Thymus (tissue), 11 donors: ENCODE measurements at regions not wholly inside any gene's neighbourhood (a gene's known extent, or its start where the extent isn't known, plus 50 kb on each side); places are given as distances from the start of the nearest gene placed in this dataset.

Experiments used
- DNase-seq, 9 donors: peaks; one replicate each; pipeline ENCODE4 v3.0.0-alpha.2; 2013; ENCODE audit warnings: low spot score in 9 of 9, low read depth in 6 of 9, missing footprints in 1 of 9
- H3K27ac ChIP-seq, 2 donors: one replicate each; pipeline ENCODE4 v1.5.1; 2013; ENCODE audit warnings: control low read depth in 1 of 2, low read depth in 1 of 2, low read length in 1 of 2, mild to moderate bottlenecking in 1 of 2, moderate library complexity in 1 of 2
- H3K27me3 ChIP-seq, 2 donors: one replicate each; pipeline ENCODE4 v1.5.1; 2013; ENCODE audit warnings: low read length in 1 of 2; ENCODE audit not compliant: control insufficient read depth in 2 of 2, insufficient read depth in 1 of 2
- H3K36me3 ChIP-seq, 2 donors: one replicate each; pipeline ENCODE4 v1.5.1; 2013; ENCODE audit warnings: low read length in 1 of 2, mild to moderate bottlenecking in 1 of 2, moderate library complexity in 1 of 2; ENCODE audit not compliant: control insufficient read depth in 2 of 2, insufficient read depth in 2 of 2
- H3K4me1 ChIP-seq, 2 donors: one replicate each; pipeline ENCODE4 v1.5.1; 2013; ENCODE audit warnings: low read length in 2 of 2; ENCODE audit not compliant: control insufficient read depth in 2 of 2, insufficient read depth in 2 of 2
- H3K4me3 ChIP-seq, 2 donors: one replicate each; pipeline ENCODE4 v1.5.1; 2013; ENCODE audit warnings: low read length in 2 of 2, control low read depth in 1 of 2, mild to moderate bottlenecking in 1 of 2
- H3K9me3 ChIP-seq, 2 donors: one replicate each; pipeline ENCODE4 v1.5.1; 2013; ENCODE audit warnings: low read length in 1 of 2, mild to moderate bottlenecking in 1 of 2; ENCODE audit not compliant: control insufficient read depth in 2 of 2, insufficient read depth in 1 of 2
- WGBS: extraction: QIAGEN DNeasy Blood & Tissue Kit; methylation state at CpG from one replicate; pipeline ENCODE4 v1.1.7; 2013; 5-methylcytosine and 5-hydroxymethylcytosine counted together
- donor health status: healthy.

- no peak overlapping the region for H3K27ac ChIP-seq
- H3K4me3 ChIP-seq: no peak overlapping the region
- H3K9me3 ChIP-seq: no peaks in the 10 kb centered on the region
- no peaks in the 10 kb centered on the region for H3K36me3 ChIP-seq
- DNase-seq: no peak
- H3K4me1 ChIP-seq: no peaks in the 10 kb centered on the region
- H3K27me3 ChIP-seq: no peaks in the 10 kb centered on the region
Measured at GRCh38 chr5:85030316-85031084, 645.8 kb upstream of the EDIL3 start.

- H3K4me3 ChIP-seq: no peak overlapping the region
- no peaks in the 10 kb centered on the region for H3K36me3 ChIP-seq
- H3K4me1 ChIP-seq: no peaks in the 10 kb centered on the region
- DNase-seq: peak in 2 of 9 donors; percentile 2 to 12
- no peaks in the 10 kb centered on the region for H3K9me3 ChIP-seq
- 13% methylated on average over 1 of the region's 1 CpG for WGBS
- H3K27me3 ChIP-seq: no peaks in the 10 kb centered on the region
- H3K27ac ChIP-seq: no peak overlapping the region
Measured at GRCh38 chr5:85049020-85049419, 664.3 kb upstream of the EDIL3 start.

GRCh38 chr5:85052826-85053225 lies 668.1 kb upstream of the EDIL3 start:
- Histone ChIP-seq H3K36me3 (no peaks in the 10 kb centered on the region), H3K27ac (no peak overlapping the region), H3K27me3 (no peaks in the 10 kb centered on the region), H3K4me3 (no peak overlapping the region), H3K9me3 (no peaks in the 10 kb centered on the region), H3K4me1 (no peaks in the 10 kb centered on the region)
- WGBS: 96% methylated on average over 3 of the region's 3 CpGs
- no peak for DNase-seq

- H3K4me3 ChIP-seq: no peak overlapping the region
- H3K27me3 ChIP-seq: no peaks in the 10 kb centered on the region
- WGBS: 94% methylated on average over 8 of the region's 8 CpGs
- H3K4me1 ChIP-seq: no peaks in the 10 kb centered on the region
- no peaks in the 10 kb centered on the region for H3K36me3 ChIP-seq
- H3K9me3 ChIP-seq: no peaks in the 10 kb centered on the region
- H3K27ac ChIP-seq: no peak overlapping the region
- no peak for DNase-seq
Measured at GRCh38 chr5:85069659-85070640, 685.3 kb upstream of the EDIL3 start.

GRCh38 chr5:85077581-85077980 lies 692.9 kb upstream of the EDIL3 start:
- H3K27me3 ChIP-seq: no peaks in the 10 kb centered on the region
- no peaks in the 10 kb centered on the region for H3K9me3 ChIP-seq
- no peaks in the 10 kb centered on the region for H3K36me3 ChIP-seq
- H3K4me1 ChIP-seq: no peaks in the 10 kb centered on the region
- no peak overlapping the region for H3K27ac ChIP-seq
- no peak overlapping the region for H3K4me3 ChIP-seq
- no peak for DNase-seq

GRCh38 chr5:85096421-85096820 lies 711.7 kb upstream of the EDIL3 start:
- Histone ChIP-seq H3K27me3 (no peaks in the 10 kb centered on the region), H3K4me1 (no peaks in the 10 kb centered on the region), H3K27ac (no peak overlapping the region), H3K36me3 (no peaks in the 10 kb centered on the region), H3K9me3 (no peaks in the 10 kb centered on the region), H3K4me3 (no peak overlapping the region)
- WGBS: 95% methylated on average over 2 of the region's 2 CpGs
- DNase-seq: no peak

GRCh38 chr5:85108471-85108870 lies 723.8 kb upstream of the EDIL3 start:
- no peak for DNase-seq

GRCh38 chr5:85109616-85110015 lies 724.9 kb upstream of the EDIL3 start:
- DNase-seq: no peak
- Histone ChIP-seq H3K27me3 (no peaks in the 10 kb centered on the region), H3K4me3 (no peak overlapping the region), H3K4me1 (no peaks in the 10 kb centered on the region), H3K36me3 (no peaks in the 10 kb centered on the region), H3K27ac (no peak overlapping the region), H3K9me3 (no peaks in the 10 kb centered on the region)
- 93% methylated on average over 1 of the region's 1 CpG for WGBS

More at GRCh38 chr5:85108471-85108870, 723.8 kb upstream of the EDIL3 start:
- no peaks in the 10 kb centered on the region for H3K27me3 ChIP-seq
- H3K4me3 ChIP-seq: no peak overlapping the region
- no peaks in the 10 kb centered on the region for H3K36me3 ChIP-seq
- no peaks in the 10 kb centered on the region for H3K9me3 ChIP-seq
- H3K4me1 ChIP-seq: no peaks in the 10 kb centered on the region
- no peak overlapping the region for H3K27ac ChIP-seq
- 63% methylated on average over 1 of the region's 1 CpG for WGBS

- H3K4me3 ChIP-seq: no peak overlapping the region
- no peaks in the 10 kb centered on the region for H3K36me3 ChIP-seq
- H3K27me3 ChIP-seq: no peaks in the 10 kb centered on the region
- no peaks in the 10 kb centered on the region for H3K9me3 ChIP-seq
- DNase-seq: no peak
- WGBS: 85% methylated on average over 1 of the region's 1 CpG
- no peak overlapping the region for H3K27ac ChIP-seq
- H3K4me1 ChIP-seq: no peaks in the 10 kb centered on the region
Measured at GRCh38 chr5:85132269-85132668, 747.6 kb upstream of the EDIL3 start.
